GM23248 (cell line): ENCODE measurements at regions not wholly inside any gene's neighbourhood (a gene's known extent, or its start where the extent isn't known, plus 50 kb on each side); places are given as distances from the start of the nearest gene placed in this dataset.
A peak's percentile ranks its signal among the peaks of the same experiment; 100 is the strongest.

Source experiments
- DNase-seq: peaks from one replicate; pipeline ENCODE4 v3.0.0-alpha.2; 2015
- H2AFZ ChIP-seq: fragments of 200-600 bp; sonication (generic); 2 replicates; pipeline ENCODE4 v1.6.1; 2016; ENCODE audit warnings: antibody characterized with exemption
- H3F3A ChIP-seq: fragments of 200-600 bp; sonication (generic); 2 replicates; pipeline ENCODE4 v1.6.1; 2016; ENCODE audit warnings: mild to moderate bottlenecking, antibody characterized with exemption, mixed run types; ENCODE audit not compliant: insufficient read depth
- H3K27ac ChIP-seq: fragments of 200-600 bp; sonication (generic); 2 replicates; pipeline ENCODE4 v1.5.1; 2016; ENCODE audit warnings: mild to moderate bottlenecking
- H3K27me3 ChIP-seq: fragments of 200-600 bp; sonication (generic); replicated peaks from 2 replicates; pipeline ENCODE4 v1.6.1; 2016; ENCODE audit warnings: mild to moderate bottlenecking; ENCODE audit not compliant: insufficient read depth
- H3K36me3 ChIP-seq: fragments of 200-600 bp; sonication (generic); 2 replicates; pipeline ENCODE4 v1.6.1; 2016; ENCODE audit warnings: low read depth, mild to moderate bottlenecking
- H3K4me1 ChIP-seq: fragments of 200-600 bp; sonication (generic); 2 replicates; pipeline ENCODE4 v1.6.1; 2016; ENCODE audit warnings: mild to moderate bottlenecking; ENCODE audit not compliant: insufficient read depth
- H3K4me2 ChIP-seq: fragments of 200-600 bp; sonication (generic); one replicate; pipeline ENCODE4 v1.6.1; 2016; ENCODE audit warnings: mild to moderate bottlenecking; ENCODE audit not compliant: unreplicated experiment
- H3K4me3 ChIP-seq: fragments of 200-600 bp; sonication (generic); 2 replicates; pipeline ENCODE4 v1.5.1; 2016; ENCODE audit warnings: mild to moderate bottlenecking
- H3K79me2 ChIP-seq: fragments of 200-600 bp; sonication (generic); 2 replicates; pipeline ENCODE4 v1.6.1; 2016; ENCODE audit warnings: mild to moderate bottlenecking; ENCODE audit not compliant: insufficient read depth
- H3K9ac ChIP-seq: fragments of 200-600 bp; sonication (generic); 2 replicates; pipeline ENCODE4 v1.6.1; 2016; ENCODE audit warnings: mild to moderate bottlenecking
- H3K9me2 ChIP-seq: fragments of 200-600 bp; sonication (generic); 2 replicates; pipeline ENCODE4 v1.6.1; 2016; ENCODE audit warnings: mixed run types, mild to moderate bottlenecking, moderate library complexity; ENCODE audit not compliant: insufficient read depth
- H3K9me3 ChIP-seq: fragments of 200-600 bp; sonication (generic); one replicate; pipeline ENCODE4 v1.6.1; 2017; ENCODE audit warnings: low read depth
- H4K20me1 ChIP-seq: fragments of 200-600 bp; sonication (generic); 2 replicates; pipeline ENCODE4 v1.6.0; 2016; ENCODE audit not compliant: insufficient read depth
- EZH2 ChIP-seq: fragments of 200-600 bp; sonication (generic); IDR thresholded peaks from 2 replicates; pipeline ENCODE4 v1.6.1; 2018; ENCODE audit warnings: antibody characterized with exemption, mild to moderate bottlenecking; ENCODE audit not compliant: insufficient read depth, poor library complexity, severe bottlenecking
- EZH2phosphoT487 ChIP-seq: fragments of 200-600 bp; sonication (generic); IDR thresholded peaks from 2 replicates; pipeline ENCODE4 v1.6.1; 2018; ENCODE audit warnings: antibody characterized with exemption, moderate library complexity, mild to moderate bottlenecking, low read depth; ENCODE audit not compliant: insufficient read depth
- WGBS, 2 experiments: methylation state at CpG; one replicate each; pipeline ENCODE4 v1.1.6; 2015 to 2017; ENCODE audit warnings: low lambda C conversion rate in 2 of 2, low coverage in 1 of 2; ENCODE audit errors: missing lambda C conversion rate in 2 of 2; 5-methylcytosine and 5-hydroxymethylcytosine counted together
- in situ Hi-C: fragments of 300-500 bp; cut with MboI; formaldehyde crosslinking; loops from 2 replicates; pipeline ENCODE4 v1.15.0; 2020

GRCh38 chr5:96022971-96023370, 61.3 kb upstream of the ELL2 start:
- Histone ChIP-seq H3K4me3 (peak overlapping the region; percentile 9; the same call in 1 of the 2 replicates), H3K4me1 (peaks cover 64% of the 10 kb centered on the region), H3K27ac (peak overlapping the region; percentile 82), H3K9ac (peak overlapping the region; percentile 41; the same call in 1 of the 2 replicates), H3K4me2 (peak overlapping the region; percentile 59), H3F3A (peaks cover 64% of the 10 kb centered on the region), H3K79me2 (peaks cover 35% of the 10 kb centered on the region), H2AFZ (peak overlapping the region; percentile 51; the same call in 1 of the 2 replicates), H3K9me2 (no peaks in the 10 kb centered on the region), H3K9me3 (no peaks in the 10 kb centered on the region), H3K27me3 (no peaks in the 10 kb centered on the region), H4K20me1 (no peaks in the 10 kb centered on the region), H3K36me3 (no peaks in the 10 kb centered on the region)
- 90 to 96% methylated on average over 1 of the region's 1 CpG for WGBS, 2 experiments
- TF ChIP-seq EZH2 (no peak), EZH2phosphoT487 (no peak)
- in situ Hi-C loops, result no loop called here
- no peak for DNase-seq

- Histone ChIP-seq H3K79me2 (peaks cover 19% of the 10 kb centered on the region; the same call in 1 of the 2 replicates), H2AFZ (no peak overlapping the region), H3F3A (peaks cover 16% of the 10 kb centered on the region), H4K20me1 (no peaks in the 10 kb centered on the region), H3K9ac (peak overlapping the region; percentile 9; the same call in 1 of the 2 replicates), H3K27ac (peak overlapping the region; percentile 58), H3K9me3 (no peaks in the 10 kb centered on the region), H3K27me3 (no peaks in the 10 kb centered on the region), H3K36me3 (no peaks in the 10 kb centered on the region), H3K4me1 (peaks cover 22% of the 10 kb centered on the region), H3K4me3 (peak overlapping the region; percentile 16; the same call in 1 of the 2 replicates), H3K9me2 (no peaks in the 10 kb centered on the region), H3K4me2 (peak overlapping the region; percentile 65)
- 4 to 6% methylated on average over 1 of the region's 1 CpG for WGBS, 2 experiments
- peak; percentile 86 for DNase-seq
- in situ Hi-C loops, result no loop called here
- TF ChIP-seq EZH2 (no peak), EZH2phosphoT487 (no peak)
These were observed 56.3 kb upstream of the ELL2 start for GRCh38 chr5:96017951-96018350.

- Histone ChIP-seq H3K27ac (no peak overlapping the region), H3K9me3 (no peaks in the 10 kb centered on the region), H3F3A (peaks cover 11% of the 10 kb centered on the region), H3K4me3 (no peak overlapping the region), H3K4me2 (no peak overlapping the region), H3K9me2 (no peaks in the 10 kb centered on the region), H3K27me3 (no peaks in the 10 kb centered on the region), H2AFZ (no peak overlapping the region), H3K36me3 (no peaks in the 10 kb centered on the region), H3K9ac (no peak overlapping the region), H4K20me1 (no peaks in the 10 kb centered on the region), H3K4me1 (peaks cover 16% of the 10 kb centered on the region), H3K79me2 (peaks cover 19% of the 10 kb centered on the region; the same call in 1 of the 2 replicates)
- TF ChIP-seq EZH2phosphoT487, result no peak
- TF ChIP-seq EZH2, result no peak
- WGBS, 2 experiments, result 95 to 97% methylated on average over 2 of the region's 2 CpGs
- DNase-seq, result no peak
- in situ Hi-C loops, result no loop called here
These were observed 54.6 kb upstream of the ELL2 start for GRCh38 chr5:96016216-96016615.

GRCh38 chr5:96015709-96016108, 54.1 kb upstream of the ELL2 start:
- Histone ChIP-seq H3K27me3 (no peaks in the 10 kb centered on the region), H3K9ac (no peak overlapping the region), H3K79me2 (peaks cover 19% of the 10 kb centered on the region; the same call in 1 of the 2 replicates), H3F3A (peaks cover 11% of the 10 kb centered on the region), H3K36me3 (no peaks in the 10 kb centered on the region), H3K27ac (no peak overlapping the region), H3K4me1 (peaks cover 16% of the 10 kb centered on the region), H2AFZ (no peak overlapping the region), H3K4me2 (no peak overlapping the region), H4K20me1 (no peaks in the 10 kb centered on the region), H3K9me2 (no peaks in the 10 kb centered on the region), H3K4me3 (no peak overlapping the region), H3K9me3 (no peaks in the 10 kb centered on the region)
- 100% methylated on average over 1 of the region's 1 CpG for WGBS, 2 experiments
- in situ Hi-C loops, result no loop called here
- no peak for DNase-seq
- TF ChIP-seq EZH2, result no peak
- TF ChIP-seq EZH2phosphoT487, result no peak

- in situ Hi-C loops, result no loop called here
- H3K9me2 ChIP-seq, result no peaks in the 10 kb centered on the region
- DNase-seq, result no peak
These were observed 52.7 kb upstream of the ELL2 start for GRCh38 chr5:96014395-96014794.

More at GRCh38 chr5:96014395-96014794, 52.7 kb upstream of the ELL2 start:
- H4K20me1 ChIP-seq, result no peaks in the 10 kb centered on the region
- TF ChIP-seq EZH2phosphoT487 (no peak), EZH2 (no peak)
- 100% methylated on average over 1 of the region's 1 CpG for WGBS, 2 experiments
- H3K36me3 ChIP-seq, result no peaks in the 10 kb centered on the region
- H3K27ac ChIP-seq, result no peak overlapping the region
- no peak overlapping the region for H3K4me3 ChIP-seq
- H3K4me2 ChIP-seq, result no peak overlapping the region
- no peaks in the 10 kb centered on the region for H3K9me3 ChIP-seq
- peaks cover 11% of the 10 kb centered on the region for H3F3A ChIP-seq
- H3K9ac ChIP-seq, result no peak overlapping the region
- peaks cover 16% of the 10 kb centered on the region for H3K4me1 ChIP-seq
- no peaks in the 10 kb centered on the region for H3K27me3 ChIP-seq
- peaks cover 15% of the 10 kb centered on the region; the same call in 1 of the 2 replicates for H3K79me2 ChIP-seq
- H2AFZ ChIP-seq, result 0 out of 2 replicates have a peak overlapping the region, but pooled peaks have one; percentile 46
